ENCODE measurements at regions not wholly inside any gene's neighbourhood (a gene's known extent, or its start where the extent isn't known, plus 50 kb on each side); places are given as distances from the start of the nearest gene placed in this dataset.

DNA sequence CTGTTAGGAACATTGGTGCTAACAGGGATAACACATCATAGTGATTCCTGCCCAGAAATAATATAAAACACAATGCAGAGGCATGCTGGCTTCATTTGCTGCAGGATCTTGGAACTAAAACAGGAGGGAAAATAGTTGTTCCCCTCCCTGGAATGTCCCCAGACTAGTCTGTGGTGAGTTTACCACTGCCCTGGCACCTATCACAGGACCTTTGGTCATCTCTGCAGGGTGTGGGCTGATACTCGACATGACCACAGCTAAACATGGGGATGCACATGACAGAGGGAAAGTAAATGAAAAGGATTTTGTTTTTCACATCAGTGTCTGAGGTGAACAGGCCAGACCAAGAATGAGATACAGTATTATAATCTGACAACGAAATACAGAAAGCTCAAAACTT is 160.2 kb upstream of the DKK2 start:
- BruUV-seq (replicated peaks): no TSS peak
- dilution Hi-C loops (cut with MboI; ENCODE audit: extremely low pct_ligation_motif_present, low sequenced_read_pairs): no loop called here
- DNase-seq (ENCODE audit: low read depth, low spot score): no peak

More for the DNA sequence above, 160.2 kb upstream of the DKK2 start:
- Histone ChIP-seq H3K4me1 (ENCODE audit: control insufficient read depth, extremely low read depth, insufficient read depth, low read length) (no peaks in the 10 kb centered on the region), H3K9me1 (replicated peaks; ENCODE audit: control insufficient read depth, extremely low read depth, insufficient read depth, low read length) (no peaks in the 10 kb centered on the region), H3K27me3 (ENCODE audit: control insufficient read depth in 2 of 2, insufficient read depth in 2 of 2, low read length in 2 of 2) (peaks cover 0 to 2% of the 10 kb centered on the region in 2 experiments), H3K4me3 (replicated peaks in 1 of 3; ENCODE audit: insufficient read depth in 1 of 3, low read depth in 1 of 3, low read length in 3 of 3) (no peak overlapping the region), H3K4me2 (ENCODE audit: insufficient read depth, low read length) (no peak overlapping the region), H3K79me2 (ENCODE audit: control insufficient read depth, insufficient read depth, low read length) (no peaks in the 10 kb centered on the region), H4K20me1 (replicated peaks; ENCODE audit: control insufficient read depth, extremely low read depth, insufficient read depth, low read length) (no peaks in the 10 kb centered on the region), H3K36me3 (ENCODE audit: control insufficient read depth in 2 of 2, extremely low read depth in 1 of 2, insufficient read depth in 2 of 2, low read length in 2 of 2) (no peaks in the 10 kb centered on the region), H2AFZ (ENCODE audit: low read depth, low read length) (no peak overlapping the region), H3K9ac (replicated peaks; ENCODE audit: extremely low read depth, insufficient read depth, low read length) (no peak overlapping the region), H3K27ac (ENCODE audit: insufficient read depth, low read depth, low read length) (no peak overlapping the region), H3K9me3 (replicated peaks; ENCODE audit: control insufficient read depth, insufficient read depth, low read length) (no peaks in the 10 kb centered on the region)
- intact Hi-C loops (cut with micrococcal nuclease): no loop called here
- no peak for FAIRE-seq
- no peak for TF ChIP-seq GATA2 (IDR thresholded peaks at IDR 0.05; ENCODE audit: insufficient read depth, insufficient read length, low read depth, low read length)
- TF ChIP-seq JUN (IDR thresholded peaks at IDR 0.05; ENCODE audit: borderline replicate concordance, insufficient read depth, insufficient read length, low read depth): no peak
- TF ChIP-seq FOS (IDR thresholded peaks at IDR 0.05; ENCODE audit: borderline replicate concordance, insufficient read depth, low read length): no peak
- no peak for TF ChIP-seq MAX (IDR thresholded peaks at IDR 0.05; ENCODE audit: insufficient read depth, insufficient read length)
- TF ChIP-seq, protein P1, sequence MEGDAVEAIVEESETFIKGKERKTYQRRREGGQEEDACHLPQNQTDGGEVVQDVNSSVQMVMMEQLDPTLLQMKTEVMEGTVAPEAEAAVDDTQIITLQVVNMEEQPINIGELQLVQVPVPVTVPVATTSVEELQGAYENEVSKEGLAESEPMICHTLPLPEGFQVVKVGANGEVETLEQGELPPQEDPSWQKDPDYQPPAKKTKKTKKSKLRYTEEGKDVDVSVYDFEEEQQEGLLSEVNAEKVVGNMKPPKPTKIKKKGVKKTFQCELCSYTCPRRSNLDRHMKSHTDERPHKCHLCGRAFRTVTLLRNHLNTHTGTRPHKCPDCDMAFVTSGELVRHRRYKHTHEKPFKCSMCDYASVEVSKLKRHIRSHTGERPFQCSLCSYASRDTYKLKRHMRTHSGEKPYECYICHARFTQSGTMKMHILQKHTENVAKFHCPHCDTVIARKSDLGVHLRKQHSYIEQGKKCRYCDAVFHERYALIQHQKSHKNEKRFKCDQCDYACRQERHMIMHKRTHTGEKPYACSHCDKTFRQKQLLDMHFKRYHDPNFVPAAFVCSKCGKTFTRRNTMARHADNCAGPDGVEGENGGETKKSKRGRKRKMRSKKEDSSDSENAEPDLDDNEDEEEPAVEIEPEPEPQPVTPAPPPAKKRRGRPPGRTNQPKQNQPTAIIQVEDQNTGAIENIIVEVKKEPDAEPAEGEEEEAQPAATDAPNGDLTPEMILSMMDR (IDR thresholded peaks at IDR 0.05; ENCODE audit: extremely low read depth in 1 of 2, insufficient read depth in 1 of 2, low read depth in 1 of 2, low read length in 2 of 2): no peak
- TF ChIP-seq POLR2A (IDR thresholded peaks at IDR 0.05; ENCODE audit: low read depth, low read length): no peak
- no peak for TF ChIP-seq POLR2AphosphoS5 (IDR thresholded peaks at IDR 0.05; ENCODE audit: insufficient read depth, low read depth, low read length)
- no peak for TF ChIP-seq MYC (IDR thresholded peaks at IDR 0.05; ENCODE audit: low read depth, low read length)
- CTCF ChIA-PET: no interaction called here
- POLR2A ChIA-PET: no interaction called here
